Posterior cingulate gyrus (tissue), 11 donors: ENCODE measurements at regions not wholly inside any gene's neighbourhood (a gene's known extent, or its start where the extent isn't known, plus 50 kb on each side); places are given as distances from the start of the nearest gene placed in this dataset.

Source experiments
- DNase-seq, 10 donors: peaks; one replicate each; pipeline versions ENCODE4 v3.0.0 to v3.0.0-alpha.2; 2020 to 2021; ENCODE audit warnings: mixed read lengths in 3 of 10
- intact Hi-C: fragments of 100-400 bp; cut with DNase I; formaldehyde crosslinking; loops from one replicate; pipeline ENCODE4 v1.15.1; 2023

GRCh38 chr13:97131447-97131846 is 90.7 kb upstream of the MBNL2 start:
- intact Hi-C loops, result no loop called here
- no peak for DNase-seq

GRCh38 chr13:97133554-97133953 is 88.6 kb upstream of the MBNL2 start:
- intact Hi-C loops, result no loop called here

GRCh38 chr13:97133955-97134354 is 88.2 kb upstream of the MBNL2 start:
- intact Hi-C loops, result no loop called here
- no peak for DNase-seq

More at GRCh38 chr13:97133554-97133953, 88.6 kb upstream of the MBNL2 start:
- no peak for DNase-seq

- intact Hi-C loops, result no loop called here
- no peak for DNase-seq
Measured at GRCh38 chr13:97134364-97135095, 87.6 kb upstream of the MBNL2 start.

- intact Hi-C loops, result no loop called here
- no peak for DNase-seq
Measured at GRCh38 chr13:97135883-97136282, 86.2 kb upstream of the MBNL2 start.

- intact Hi-C loops, result no loop called here
- DNase-seq, result peak in 1 of 10 donors; percentile 73
Measured at GRCh38 chr13:97136418-97136817, 85.7 kb upstream of the MBNL2 start.

- intact Hi-C loops, result no loop called here
- no peak for DNase-seq
Measured at GRCh38 chr13:97139691-97140090, 82.4 kb upstream of the MBNL2 start.

GRCh38 chr13:97140131-97140530 is 82.0 kb upstream of the MBNL2 start:
- DNase-seq, result no peak
- intact Hi-C loops, result no loop called here

- intact Hi-C loops, result no loop called here
- DNase-seq, result no peak
Measured at GRCh38 chr13:97140611-97141010, 81.5 kb upstream of the MBNL2 start.

GRCh38 chr13:97141097-97141496 is 81.0 kb upstream of the MBNL2 start:
- intact Hi-C loops, result no loop called here

GRCh38 chr13:97141564-97142005 is 80.5 kb upstream of the MBNL2 start:
- intact Hi-C loops, result no loop called here
- DNase-seq, result peak in 7 of 10 donors; percentile 28 to 84 (median 45)

More at GRCh38 chr13:97141097-97141496, 81.0 kb upstream of the MBNL2 start:
- no peak for DNase-seq

- intact Hi-C loops, result no loop called here
- DNase-seq, result peak in 1 of 10 donors; percentile 79
Measured at GRCh38 chr13:97142452-97142851, 79.7 kb upstream of the MBNL2 start.

GRCh38 chr13:97145057-97145456 is 77.1 kb upstream of the MBNL2 start:
- intact Hi-C loops, result no loop called here
- DNase-seq, result no peak

- DNase-seq, result no peak
- intact Hi-C loops, result no loop called here
Measured at GRCh38 chr13:97148894-97149293, 73.2 kb upstream of the MBNL2 start.

GRCh38 chr13:97160421-97160820 is 61.7 kb upstream of the MBNL2 start:
- DNase-seq, result no peak
- intact Hi-C loops, result no loop called here

GRCh38 chr13:97161582-97162231 is 60.4 kb upstream of the MBNL2 start:
- intact Hi-C loops, result no loop called here
- no peak for DNase-seq

- intact Hi-C loops, result no loop called here
- no peak for DNase-seq
Measured at GRCh38 chr13:97165502-97166425, 56.4 kb upstream of the MBNL2 start.

GRCh38 chr13:97171136-97171535 is 51.0 kb upstream of the MBNL2 start:
- intact Hi-C loops, result no loop called here
- DNase-seq, result no peak
